ENCODE measurements at regions not wholly inside any gene's neighbourhood (a gene's known extent, or its start where the extent isn't known, plus 50 kb on each side); places are given as distances from the start of the nearest gene placed in this dataset.
"Not testable (repeated sequence)": the region's sequence is repeated elsewhere in the genome, so short reads cannot be mapped to it uniquely, and the experiment has no call there.

DNA sequence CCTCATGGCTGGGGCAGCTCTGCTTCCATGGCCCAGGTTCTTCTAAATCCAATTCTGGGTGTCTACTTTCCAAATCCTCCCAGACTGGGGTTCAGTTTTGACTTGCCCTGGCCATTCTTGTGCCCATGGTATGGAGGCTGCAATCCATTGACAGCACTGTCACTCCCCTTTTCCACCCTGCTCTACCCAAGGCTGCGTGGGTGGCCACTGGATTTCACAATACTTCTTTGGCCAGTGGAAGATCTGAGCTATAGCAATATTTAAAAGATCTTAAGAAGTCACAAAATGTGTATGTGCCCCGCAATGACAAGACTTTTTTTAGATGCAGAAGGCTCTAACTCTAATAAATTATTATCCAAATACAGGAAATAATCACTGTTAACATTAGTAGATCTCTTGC, 329.4 kb upstream of the CCL2 start (continued):
- TF ChIP-seq, protein P1, sequence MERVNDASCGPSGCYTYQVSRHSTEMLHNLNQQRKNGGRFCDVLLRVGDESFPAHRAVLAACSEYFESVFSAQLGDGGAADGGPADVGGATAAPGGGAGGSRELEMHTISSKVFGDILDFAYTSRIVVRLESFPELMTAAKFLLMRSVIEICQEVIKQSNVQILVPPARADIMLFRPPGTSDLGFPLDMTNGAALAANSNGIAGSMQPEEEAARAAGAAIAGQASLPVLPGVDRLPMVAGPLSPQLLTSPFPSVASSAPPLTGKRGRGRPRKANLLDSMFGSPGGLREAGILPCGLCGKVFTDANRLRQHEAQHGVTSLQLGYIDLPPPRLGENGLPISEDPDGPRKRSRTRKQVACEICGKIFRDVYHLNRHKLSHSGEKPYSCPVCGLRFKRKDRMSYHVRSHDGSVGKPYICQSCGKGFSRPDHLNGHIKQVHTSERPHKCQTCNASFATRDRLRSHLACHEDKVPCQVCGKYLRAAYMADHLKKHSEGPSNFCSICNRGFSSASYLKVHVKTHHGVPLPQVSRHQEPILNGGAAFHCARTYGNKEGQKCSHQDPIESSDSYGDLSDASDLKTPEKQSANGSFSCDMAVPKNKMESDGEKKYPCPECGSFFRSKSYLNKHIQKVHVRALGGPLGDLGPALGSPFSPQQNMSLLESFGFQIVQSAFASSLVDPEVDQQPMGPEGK (CRISPR knock-in tag; IDR thresholded peaks at IDR 0.05; ENCODE audit: borderline replicate concordance), result no peak
- TF ChIP-seq, protein P2, sequence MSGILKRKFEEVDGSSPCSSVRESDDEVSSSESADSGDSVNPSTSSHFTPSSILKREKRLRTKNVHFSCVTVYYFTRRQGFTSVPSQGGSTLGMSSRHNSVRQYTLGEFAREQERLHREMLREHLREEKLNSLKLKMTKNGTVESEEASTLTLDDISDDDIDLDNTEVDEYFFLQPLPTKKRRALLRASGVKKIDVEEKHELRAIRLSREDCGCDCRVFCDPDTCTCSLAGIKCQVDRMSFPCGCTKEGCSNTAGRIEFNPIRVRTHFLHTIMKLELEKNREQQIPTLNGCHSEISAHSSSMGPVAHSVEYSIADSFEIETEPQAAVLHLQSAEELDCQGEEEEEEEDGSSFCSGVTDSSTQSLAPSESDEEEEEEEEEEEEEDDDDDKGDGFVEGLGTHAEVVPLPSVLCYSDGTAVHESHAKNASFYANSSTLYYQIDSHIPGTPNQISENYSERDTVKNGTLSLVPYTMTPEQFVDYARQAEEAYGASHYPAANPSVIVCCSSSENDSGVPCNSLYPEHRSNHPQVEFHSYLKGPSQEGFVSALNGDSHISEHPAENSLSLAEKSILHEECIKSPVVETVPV (CRISPR knock-in tag; IDR thresholded peaks at IDR 0.05), result no peak

DNA sequence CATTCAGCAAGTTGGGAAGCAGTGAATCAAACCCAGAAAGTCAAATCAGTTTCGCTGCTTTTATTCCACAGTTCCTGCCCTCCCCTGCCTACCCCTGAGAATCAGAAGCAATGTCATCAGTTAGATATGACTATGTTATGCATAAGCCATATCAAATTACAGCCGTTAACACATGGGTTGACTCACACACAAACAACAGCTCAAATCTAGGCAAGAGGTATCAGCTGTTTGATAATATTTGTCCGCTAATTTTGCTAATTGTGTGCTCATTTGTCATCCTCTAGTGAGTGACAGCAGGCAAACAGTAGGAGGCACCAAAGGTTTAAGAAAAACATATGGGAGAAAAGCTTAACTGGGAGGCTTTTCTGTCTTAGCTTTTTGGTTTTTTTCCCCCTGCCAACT, 327.4 kb upstream of the CCL2 start:
- no peak for ATAC-seq

DNA sequence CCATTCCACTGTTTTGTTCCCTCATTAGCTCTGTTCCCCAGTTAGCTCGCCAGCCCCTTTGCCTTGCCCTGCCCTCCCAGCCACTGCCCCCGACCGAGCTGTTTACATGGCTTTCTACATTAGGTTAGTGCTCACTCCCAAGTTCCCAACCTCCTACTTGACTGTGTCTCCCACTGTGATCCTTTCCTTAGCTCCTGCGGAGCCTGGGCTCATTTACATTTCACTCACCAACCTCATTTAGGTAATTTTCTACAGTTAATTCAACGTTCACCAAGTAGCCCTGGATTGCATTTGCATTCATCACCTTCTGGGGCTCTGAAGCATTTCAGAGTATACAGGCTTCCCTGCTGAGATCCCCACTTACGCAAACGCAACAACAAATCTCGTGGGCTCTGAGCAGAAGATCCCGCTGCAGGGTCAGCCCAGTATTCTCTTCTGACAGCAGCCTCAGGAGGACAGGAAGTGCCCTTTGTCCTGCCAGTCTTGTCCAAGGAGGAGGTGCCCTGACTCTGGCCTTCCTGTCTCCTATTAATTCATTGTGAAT, 325.8 kb upstream of the CCL2 start:
- no peak for TF ChIP-seq ZFP30 (CRISPR knock-in tag; IDR thresholded peaks at IDR 0.05)
- TF ChIP-seq, protein P1 (CRISPR knock-in tag; IDR thresholded peaks at IDR 0.05; ENCODE audit: borderline replicate concordance), result no peak
- no peak for TF ChIP-seq ZC3H10 (CRISPR knock-in tag; IDR thresholded peaks at IDR 0.05)
- TF ChIP-seq, protein P3, sequence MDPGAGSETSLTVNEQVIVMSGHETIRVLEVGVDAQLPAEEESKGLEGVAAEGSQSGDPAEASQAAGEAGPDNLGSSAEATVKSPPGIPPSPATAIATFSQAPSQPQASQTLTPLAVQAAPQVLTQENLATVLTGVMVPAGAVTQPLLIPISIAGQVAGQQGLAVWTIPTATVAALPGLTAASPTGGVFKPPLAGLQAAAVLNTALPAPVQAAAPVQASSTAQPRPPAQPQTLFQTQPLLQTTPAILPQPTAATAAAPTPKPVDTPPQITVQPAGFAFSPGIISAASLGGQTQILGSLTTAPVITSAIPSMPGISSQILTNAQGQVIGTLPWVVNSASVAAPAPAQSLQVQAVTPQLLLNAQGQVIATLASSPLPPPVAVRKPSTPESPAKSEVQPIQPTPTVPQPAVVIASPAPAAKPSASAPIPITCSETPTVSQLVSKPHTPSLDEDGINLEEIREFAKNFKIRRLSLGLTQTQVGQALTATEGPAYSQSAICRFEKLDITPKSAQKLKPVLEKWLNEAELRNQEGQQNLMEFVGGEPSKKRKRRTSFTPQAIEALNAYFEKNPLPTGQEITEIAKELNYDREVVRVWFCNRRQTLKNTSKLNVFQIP (CRISPR knock-in tag; IDR thresholded peaks at IDR 0.05; ENCODE audit: borderline replicate concordance, low read depth), result no peak
- TF ChIP-seq TCF4 (CRISPR knock-in tag; IDR thresholded peaks at IDR 0.05; ENCODE audit: borderline replicate concordance), result no peak
- TF ChIP-seq ISL1 (CRISPR knock-in tag; IDR thresholded peaks at IDR 0.05), result no peak
- no peak for TF ChIP-seq ZNF565 (CRISPR knock-in tag; conservative IDR thresholded peaks at IDR 0.05; ENCODE audit: low read depth)
- TF ChIP-seq ZNF70 (CRISPR knock-in tag; IDR thresholded peaks at IDR 0.05), result no peak
- no peak for ATAC-seq

More for the DNA sequence above, 327.4 kb upstream of the CCL2 start:
- TF ChIP-seq SNAI2 (CRISPR knock-in tag; IDR thresholded peaks at IDR 0.05), result no peak
- no peak for TF ChIP-seq BACH2 (CRISPR knock-in tag; IDR thresholded peaks at IDR 0.05; ENCODE audit: borderline replicate concordance)
- no peak for TF ChIP-seq ZNF8 (CRISPR knock-in tag; IDR thresholded peaks at IDR 0.05)
- TF ChIP-seq TCF4 (CRISPR knock-in tag; IDR thresholded peaks at IDR 0.05; ENCODE audit: borderline replicate concordance), result no peak
- no peak for TF ChIP-seq OSR1 (CRISPR knock-in tag; IDR thresholded peaks at IDR 0.05)
- no peak for TF ChIP-seq ARNTL (CRISPR knock-in tag; IDR thresholded peaks at IDR 0.05; ENCODE audit: borderline replicate concordance, low read depth)

DNA sequence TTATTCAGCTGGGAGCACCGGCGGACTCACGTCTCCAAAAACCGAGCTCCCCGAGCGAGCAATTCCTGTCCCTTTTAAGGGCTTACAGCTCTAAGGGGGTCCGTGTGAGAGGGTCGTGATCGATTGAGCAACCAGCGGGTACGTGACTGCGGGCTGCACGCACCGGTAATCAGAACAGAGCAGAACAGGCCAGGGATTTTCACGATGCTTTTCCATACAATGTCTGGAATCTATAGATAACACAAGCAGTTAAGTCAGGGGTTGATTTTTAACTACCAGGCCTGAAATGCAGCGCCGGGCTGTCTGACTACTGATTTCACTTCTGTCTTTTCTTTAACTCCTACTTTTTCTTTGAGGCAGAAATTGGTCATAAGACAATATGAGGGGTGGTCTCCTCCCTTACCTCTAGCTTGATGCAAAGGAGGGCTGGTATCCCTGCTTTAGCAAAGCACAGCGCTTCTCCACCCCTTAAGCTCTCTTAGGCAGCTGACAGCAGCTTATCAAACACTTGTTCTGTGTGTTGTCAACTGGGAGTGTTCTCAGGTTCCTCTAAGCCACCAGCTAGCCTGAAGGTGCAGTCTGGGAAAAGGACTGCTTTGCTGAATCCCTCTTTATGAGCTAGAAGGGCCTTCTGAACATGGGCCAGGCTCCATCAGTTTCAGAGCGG, 323.8 kb upstream of the CCL2 start:
- ATAC-seq, result not testable (repeated sequence)

DNA sequence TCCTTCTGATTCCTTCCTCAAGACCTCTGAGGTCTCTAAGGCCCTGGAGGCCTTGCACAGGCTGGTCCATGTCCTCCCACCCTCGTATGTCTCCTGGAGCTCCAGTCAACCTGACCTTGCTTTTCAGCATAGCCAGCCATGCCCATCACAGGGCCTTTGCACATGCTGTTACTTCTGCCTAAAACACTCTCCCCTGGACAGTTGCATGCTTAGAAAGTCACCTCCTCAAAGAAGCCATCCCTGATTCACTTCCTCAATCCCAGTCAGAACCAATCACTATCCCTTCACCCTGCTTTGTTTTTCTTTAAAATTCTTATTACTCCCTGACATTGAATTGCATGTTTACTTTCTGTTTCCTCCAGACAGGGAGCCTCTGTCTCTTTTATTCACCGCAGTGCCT, 322.1 kb upstream of the CCL2 start:
- ATAC-seq, result no peak
- TF ChIP-seq ZFP3 (CRISPR knock-in tag; IDR thresholded peaks at IDR 0.05) (no peak), GLIS3 (CRISPR knock-in tag; IDR thresholded peaks at IDR 0.05) (no peak), ARNTL (CRISPR knock-in tag; IDR thresholded peaks at IDR 0.05; ENCODE audit: borderline replicate concordance, low read depth) (no peak), SNAI2 (CRISPR knock-in tag; IDR thresholded peaks at IDR 0.05) (no peak), RARB (CRISPR knock-in tag; IDR thresholded peaks at IDR 0.05) (no peak), ESRRG (CRISPR knock-in tag; IDR thresholded peaks at IDR 0.05) (no peak), ZNF565 (CRISPR knock-in tag; conservative IDR thresholded peaks at IDR 0.05; ENCODE audit: low read depth) (no peak), PPARA (CRISPR knock-in tag; IDR thresholded peaks at IDR 0.05; ENCODE audit: borderline replicate concordance) (no peak)
- TF ChIP-seq, protein P4, sequence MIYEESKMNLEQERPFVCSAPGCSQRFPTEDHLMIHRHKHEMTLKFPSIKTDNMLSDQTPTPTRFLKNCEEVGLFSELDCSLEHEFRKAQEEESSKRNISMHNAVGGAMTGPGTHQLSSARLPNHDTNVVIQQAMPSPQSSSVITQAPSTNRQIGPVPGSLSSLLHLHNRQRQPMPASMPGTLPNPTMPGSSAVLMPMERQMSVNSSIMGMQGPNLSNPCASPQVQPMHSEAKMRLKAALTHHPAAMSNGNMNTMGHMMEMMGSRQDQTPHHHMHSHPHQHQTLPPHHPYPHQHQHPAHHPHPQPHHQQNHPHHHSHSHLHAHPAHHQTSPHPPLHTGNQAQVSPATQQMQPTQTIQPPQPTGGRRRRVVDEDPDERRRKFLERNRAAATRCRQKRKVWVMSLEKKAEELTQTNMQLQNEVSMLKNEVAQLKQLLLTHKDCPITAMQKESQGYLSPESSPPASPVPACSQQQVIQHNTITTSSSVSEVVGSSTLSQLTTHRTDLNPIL (CRISPR knock-in tag; IDR thresholded peaks at IDR 0.05; ENCODE audit: low read depth), result no peak
- TF ChIP-seq, protein P5, sequence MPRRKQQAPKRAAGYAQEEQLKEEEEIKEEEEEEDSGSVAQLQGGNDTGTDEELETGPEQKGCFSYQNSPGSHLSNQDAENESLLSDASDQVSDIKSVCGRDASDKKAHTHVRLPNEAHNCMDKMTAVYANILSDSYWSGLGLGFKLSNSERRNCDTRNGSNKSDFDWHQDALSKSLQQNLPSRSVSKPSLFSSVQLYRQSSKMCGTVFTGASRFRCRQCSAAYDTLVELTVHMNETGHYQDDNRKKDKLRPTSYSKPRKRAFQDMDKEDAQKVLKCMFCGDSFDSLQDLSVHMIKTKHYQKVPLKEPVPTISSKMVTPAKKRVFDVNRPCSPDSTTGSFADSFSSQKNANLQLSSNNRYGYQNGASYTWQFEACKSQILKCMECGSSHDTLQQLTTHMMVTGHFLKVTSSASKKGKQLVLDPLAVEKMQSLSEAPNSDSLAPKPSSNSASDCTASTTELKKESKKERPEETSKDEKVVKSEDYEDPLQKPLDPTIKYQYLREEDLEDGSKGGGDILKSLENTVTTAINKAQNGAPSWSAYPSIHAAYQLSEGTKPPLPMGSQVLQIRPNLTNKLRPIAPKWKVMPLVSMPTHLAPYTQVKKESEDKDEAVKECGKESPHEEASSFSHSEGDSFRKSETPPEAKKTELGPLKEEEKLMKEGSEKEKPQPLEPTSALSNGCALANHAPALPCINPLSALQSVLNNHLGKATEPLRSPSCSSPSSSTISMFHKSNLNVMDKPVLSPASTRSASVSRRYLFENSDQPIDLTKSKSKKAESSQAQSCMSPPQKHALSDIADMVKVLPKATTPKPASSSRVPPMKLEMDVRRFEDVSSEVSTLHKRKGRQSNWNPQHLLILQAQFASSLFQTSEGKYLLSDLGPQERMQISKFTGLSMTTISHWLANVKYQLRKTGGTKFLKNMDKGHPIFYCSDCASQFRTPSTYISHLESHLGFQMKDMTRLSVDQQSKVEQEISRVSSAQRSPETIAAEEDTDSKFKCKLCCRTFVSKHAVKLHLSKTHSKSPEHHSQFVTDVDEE (CRISPR knock-in tag; IDR thresholded peaks at IDR 0.05), result no peak
- TF ChIP-seq, protein P1 (CRISPR knock-in tag; IDR thresholded peaks at IDR 0.05; ENCODE audit: borderline replicate concordance), result no peak
